ENCODE measurements at regions not wholly inside any gene's neighbourhood (a gene's known extent, or its start where the extent isn't known, plus 50 kb on each side); places are given as distances from the start of the nearest gene placed in this dataset.

DNA sequence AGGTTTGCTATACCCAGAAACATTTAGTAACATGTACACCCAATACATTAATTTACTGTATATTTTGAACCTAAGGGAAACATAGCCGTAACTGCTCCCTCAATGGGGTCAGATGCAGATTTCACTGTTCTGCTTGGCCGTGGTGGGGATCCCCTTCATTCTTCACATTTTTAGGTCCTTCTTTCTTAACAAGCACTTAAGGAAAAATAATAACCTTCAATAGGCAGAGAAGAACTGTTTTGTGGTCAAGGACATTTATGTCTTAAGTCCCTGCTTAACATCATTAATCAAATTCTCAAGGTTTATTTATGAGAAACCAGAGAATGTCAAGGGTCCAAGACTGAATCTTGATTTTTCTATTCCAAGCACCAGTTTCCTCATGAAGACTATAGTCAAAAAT is 592.1 kb upstream of the ANKRD30A start:
- TF ChIP-seq, protein P1, sequence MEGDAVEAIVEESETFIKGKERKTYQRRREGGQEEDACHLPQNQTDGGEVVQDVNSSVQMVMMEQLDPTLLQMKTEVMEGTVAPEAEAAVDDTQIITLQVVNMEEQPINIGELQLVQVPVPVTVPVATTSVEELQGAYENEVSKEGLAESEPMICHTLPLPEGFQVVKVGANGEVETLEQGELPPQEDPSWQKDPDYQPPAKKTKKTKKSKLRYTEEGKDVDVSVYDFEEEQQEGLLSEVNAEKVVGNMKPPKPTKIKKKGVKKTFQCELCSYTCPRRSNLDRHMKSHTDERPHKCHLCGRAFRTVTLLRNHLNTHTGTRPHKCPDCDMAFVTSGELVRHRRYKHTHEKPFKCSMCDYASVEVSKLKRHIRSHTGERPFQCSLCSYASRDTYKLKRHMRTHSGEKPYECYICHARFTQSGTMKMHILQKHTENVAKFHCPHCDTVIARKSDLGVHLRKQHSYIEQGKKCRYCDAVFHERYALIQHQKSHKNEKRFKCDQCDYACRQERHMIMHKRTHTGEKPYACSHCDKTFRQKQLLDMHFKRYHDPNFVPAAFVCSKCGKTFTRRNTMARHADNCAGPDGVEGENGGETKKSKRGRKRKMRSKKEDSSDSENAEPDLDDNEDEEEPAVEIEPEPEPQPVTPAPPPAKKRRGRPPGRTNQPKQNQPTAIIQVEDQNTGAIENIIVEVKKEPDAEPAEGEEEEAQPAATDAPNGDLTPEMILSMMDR (IDR thresholded peaks at IDR 0.05), result no peak
- TF ChIP-seq POLR2A (IDR thresholded peaks at IDR 0.05), result no peak
